ENCODE measurements at regions not wholly inside any gene's neighbourhood (a gene's known extent, or its start where the extent isn't known, plus 50 kb on each side); places are given as distances from the start of the nearest gene placed in this dataset.

- Mint-ChIP-seq H3K9me3 (ENCODE audit: low read depth) (peaks cover 4% of the 10 kb centered on the region), H3K4me1 (ENCODE audit: low read depth) (no peaks in the 10 kb centered on the region), H3K4me3 (ENCODE audit: low read depth) (no peak overlapping the region), H3K36me3 (ENCODE audit: insufficient read depth) (no peaks in the 10 kb centered on the region), H3K27ac (no peak overlapping the region), H3K27me3 (no peaks in the 10 kb centered on the region)
- TF ChIP-seq CTCF (IDR thresholded peaks at IDR 0.05; ENCODE audit: unreplicated experiment), result no peak
- DNase-seq (ENCODE audit: low spot score, unreplicated experiment), result no peak
These were observed 199.9 kb downstream of the ARHGAP12 start for GRCh38 chr10:31728698-31729224.

- Mint-ChIP-seq H3K27ac (no peak overlapping the region), H3K27me3 (no peaks in the 10 kb centered on the region), H3K4me1 (ENCODE audit: low read depth) (no peaks in the 10 kb centered on the region), H3K9me3 (ENCODE audit: low read depth) (peaks cover 4% of the 10 kb centered on the region), H3K4me3 (ENCODE audit: low read depth) (no peak overlapping the region), H3K36me3 (ENCODE audit: insufficient read depth) (no peaks in the 10 kb centered on the region)
- TF ChIP-seq CTCF (IDR thresholded peaks at IDR 0.05; ENCODE audit: unreplicated experiment), result no peak
- DNase-seq (ENCODE audit: low spot score, unreplicated experiment), result no peak
These were observed 203.2 kb downstream of the ARHGAP12 start for GRCh38 chr10:31725436-31725835.

GRCh38 chr10:31724296-31724695 lies 204.3 kb downstream of the ARHGAP12 start:
- TF ChIP-seq CTCF (IDR thresholded peaks at IDR 0.05; ENCODE audit: unreplicated experiment), result no peak
- H3K27ac Mint-ChIP-seq, result no peak overlapping the region
- no peaks in the 10 kb centered on the region for H3K36me3 Mint-ChIP-seq (ENCODE audit: insufficient read depth)
- H3K9me3 Mint-ChIP-seq (ENCODE audit: low read depth), result peaks cover 10% of the 10 kb centered on the region
- no peak overlapping the region for H3K4me3 Mint-ChIP-seq (ENCODE audit: low read depth)
- no peak for DNase-seq (ENCODE audit: low spot score, unreplicated experiment)
- no peaks in the 10 kb centered on the region for H3K4me1 Mint-ChIP-seq (ENCODE audit: low read depth)
- H3K27me3 Mint-ChIP-seq, result no peaks in the 10 kb centered on the region

- TF ChIP-seq CTCF (IDR thresholded peaks at IDR 0.05; ENCODE audit: unreplicated experiment), result no peak
- Mint-ChIP-seq H3K36me3 (ENCODE audit: insufficient read depth) (no peaks in the 10 kb centered on the region), H3K4me3 (ENCODE audit: low read depth) (no peak overlapping the region), H3K27me3 (no peaks in the 10 kb centered on the region), H3K27ac (no peak overlapping the region), H3K9me3 (ENCODE audit: low read depth) (peaks cover 7% of the 10 kb centered on the region), H3K4me1 (ENCODE audit: low read depth) (no peaks in the 10 kb centered on the region)
- no peak for DNase-seq (ENCODE audit: low spot score, unreplicated experiment)
These were observed 205.4 kb downstream of the ARHGAP12 start for GRCh38 chr10:31723106-31723750.

- Mint-ChIP-seq H3K9me3 (ENCODE audit: low read depth) (peaks cover 10% of the 10 kb centered on the region), H3K4me3 (ENCODE audit: low read depth) (no peak overlapping the region), H3K36me3 (ENCODE audit: insufficient read depth) (no peaks in the 10 kb centered on the region), H3K27ac (no peak overlapping the region), H3K27me3 (no peaks in the 10 kb centered on the region), H3K4me1 (ENCODE audit: low read depth) (no peaks in the 10 kb centered on the region)
- no peak for TF ChIP-seq CTCF (IDR thresholded peaks at IDR 0.05; ENCODE audit: unreplicated experiment)
- no peak for DNase-seq (ENCODE audit: low spot score, unreplicated experiment)
These were observed 207.5 kb downstream of the ARHGAP12 start for GRCh38 chr10:31721096-31721495.

Measured in progenitor cell of endocrine pancreas (in vitro differentiated cells).